ENCODE measurements at regions not wholly inside any gene's neighbourhood (a gene's known extent, or its start where the extent isn't known, plus 50 kb on each side); places are given as distances from the start of the nearest gene placed in this dataset.

GRCh38 chr2:19124135-19124534 lies 234.3 kb downstream of the OSR1 start:
- TF ChIP-seq CTCF (IDR thresholded peaks at IDR 0.05; ENCODE audit: insufficient read depth, low read length, severe bottlenecking): no peak
- Histone ChIP-seq H3K27me3 (ENCODE audit: control insufficient read depth, insufficient read depth, low read length) (no peaks in the 10 kb centered on the region), H3K36me3 (ENCODE audit: control insufficient read depth, insufficient read depth, low read length) (no peaks in the 10 kb centered on the region), H3K4me3 (ENCODE audit: low read depth, low read length) (no peak overlapping the region)
- DNase-seq (ENCODE audit: low read depth) (peak; percentile 98), FAIRE-seq (peak; percentile 82)

- DNase-seq (ENCODE audit: low read depth): no peak
- FAIRE-seq: no peak
- no peak for TF ChIP-seq CTCF (IDR thresholded peaks at IDR 0.05; ENCODE audit: insufficient read depth, low read length, severe bottlenecking)
- no peaks in the 10 kb centered on the region for H3K36me3 ChIP-seq (ENCODE audit: control insufficient read depth, insufficient read depth, low read length)
- H3K4me3 ChIP-seq (ENCODE audit: low read depth, low read length): no peak overlapping the region
- H3K27me3 ChIP-seq (ENCODE audit: control insufficient read depth, insufficient read depth, low read length): no peaks in the 10 kb centered on the region
Observed at GRCh38 chr2:19123556-19123955, 234.9 kb downstream of the OSR1 start.

GRCh38 chr2:19122220-19122619 lies 236.2 kb downstream of the OSR1 start:
- no peak overlapping the region for H3K4me3 ChIP-seq (ENCODE audit: low read depth, low read length)
- no peaks in the 10 kb centered on the region for H3K36me3 ChIP-seq (ENCODE audit: control insufficient read depth, insufficient read depth, low read length)
- no peak for TF ChIP-seq CTCF (IDR thresholded peaks at IDR 0.05; ENCODE audit: insufficient read depth, low read length, severe bottlenecking)
- H3K27me3 ChIP-seq (ENCODE audit: control insufficient read depth, insufficient read depth, low read length): no peaks in the 10 kb centered on the region
- FAIRE-seq (no peak), DNase-seq (ENCODE audit: low read depth) (no peak)

- Histone ChIP-seq H3K36me3 (ENCODE audit: control insufficient read depth, insufficient read depth, low read length) (no peaks in the 10 kb centered on the region), H3K4me3 (ENCODE audit: low read depth, low read length) (no peak overlapping the region), H3K27me3 (ENCODE audit: control insufficient read depth, insufficient read depth, low read length) (no peaks in the 10 kb centered on the region)
- DNase-seq (ENCODE audit: low read depth) (peak; percentile 61), FAIRE-seq (no peak)
- no peak for TF ChIP-seq CTCF (IDR thresholded peaks at IDR 0.05; ENCODE audit: insufficient read depth, low read length, severe bottlenecking)
Observed at GRCh38 chr2:19120941-19121750, 237.3 kb downstream of the OSR1 start.

GRCh38 chr2:19120181-19120580 lies 238.2 kb downstream of the OSR1 start:
- H3K27me3 ChIP-seq (ENCODE audit: control insufficient read depth, insufficient read depth, low read length): no peaks in the 10 kb centered on the region
- FAIRE-seq: no peak
- DNase-seq (ENCODE audit: low read depth): no peak
- no peak overlapping the region for H3K4me3 ChIP-seq (ENCODE audit: low read depth, low read length)
- no peaks in the 10 kb centered on the region for H3K36me3 ChIP-seq (ENCODE audit: control insufficient read depth, insufficient read depth, low read length)
- no peak for TF ChIP-seq CTCF (IDR thresholded peaks at IDR 0.05; ENCODE audit: insufficient read depth, low read length, severe bottlenecking)
